Progenitor cell of endocrine pancreas (in vitro differentiated cells): ENCODE measurements at regions not wholly inside any gene's neighbourhood (a gene's known extent, or its start where the extent isn't known, plus 50 kb on each side); places are given as distances from the start of the nearest gene placed in this dataset.

Experiments used
- DNase-seq: peaks from one replicate; pipeline ENCODE4 v3.0.0; 2021; ENCODE audit warnings: low spot score; ENCODE audit not compliant: unreplicated experiment
- H3K27ac Mint-ChIP-seq: 2 replicates; pipeline ENCODE4 v1.8.0; 2021; ENCODE audit warnings: mild to moderate bottlenecking, moderate library complexity, mixed read lengths
- H3K27me3 Mint-ChIP-seq: 2 replicates; pipeline ENCODE4 v1.8.0; 2021; ENCODE audit warnings: mixed read lengths
- H3K36me3 Mint-ChIP-seq: 2 replicates; pipeline ENCODE4 v1.8.0; 2022; ENCODE audit warnings: mixed read lengths; ENCODE audit not compliant: insufficient read depth
- H3K4me1 Mint-ChIP-seq: 2 replicates; pipeline ENCODE4 v1.8.0; 2021; ENCODE audit warnings: low read depth, mixed read lengths
- H3K4me3 Mint-ChIP-seq: 2 replicates; pipeline ENCODE4 v1.8.0; 2021; ENCODE audit warnings: low read depth, mild to moderate bottlenecking, moderate library complexity, mixed read lengths
- H3K9me3 Mint-ChIP-seq: 2 replicates; pipeline ENCODE4 v1.8.0; 2021; ENCODE audit warnings: low read depth, mixed read lengths
- TF ChIP-seq, protein P1 (sequence below): fragments of 200-600 bp; sonication (generic); IDR thresholded peaks from one replicate; pipeline ENCODE4 v1.5.0; 2021; ENCODE audit warnings: antibody characterized with exemption, mild to moderate bottlenecking; ENCODE audit not compliant: unreplicated experiment

DNA sequence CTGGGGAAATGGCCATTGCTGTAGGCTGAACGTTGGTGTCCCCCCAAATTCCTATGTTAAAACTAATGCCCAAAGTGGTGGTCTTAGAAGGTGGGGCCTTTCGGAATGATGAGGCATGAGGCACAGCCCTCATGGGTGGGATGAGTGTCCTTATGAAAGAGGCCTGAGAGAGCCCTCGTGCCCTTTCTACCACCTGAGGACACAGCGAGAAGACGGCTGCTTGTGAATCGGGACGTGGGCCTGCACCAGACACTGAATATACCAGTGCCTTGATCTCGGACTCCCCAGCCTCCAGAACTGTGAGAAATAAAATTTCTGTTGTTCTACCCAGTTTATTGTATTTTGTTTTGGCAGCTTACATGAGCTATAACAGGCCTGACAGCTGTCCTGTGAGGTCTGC lies 162.9 kb upstream of the B3GAT1 start:
- H3K27me3 Mint-ChIP-seq: peaks cover 33% of the 10 kb centered on the region

GRCh38 chr11:134574425-134574824 lies 162.4 kb upstream of the B3GAT1 start:
- Mint-ChIP-seq H3K9me3 (no peaks in the 10 kb centered on the region), H3K27me3 (peaks cover 33% of the 10 kb centered on the region), H3K27ac (no peak overlapping the region), H3K4me3 (no peak overlapping the region), H3K4me1 (no peaks in the 10 kb centered on the region), H3K36me3 (no peaks in the 10 kb centered on the region)
- TF ChIP-seq, protein P1, sequence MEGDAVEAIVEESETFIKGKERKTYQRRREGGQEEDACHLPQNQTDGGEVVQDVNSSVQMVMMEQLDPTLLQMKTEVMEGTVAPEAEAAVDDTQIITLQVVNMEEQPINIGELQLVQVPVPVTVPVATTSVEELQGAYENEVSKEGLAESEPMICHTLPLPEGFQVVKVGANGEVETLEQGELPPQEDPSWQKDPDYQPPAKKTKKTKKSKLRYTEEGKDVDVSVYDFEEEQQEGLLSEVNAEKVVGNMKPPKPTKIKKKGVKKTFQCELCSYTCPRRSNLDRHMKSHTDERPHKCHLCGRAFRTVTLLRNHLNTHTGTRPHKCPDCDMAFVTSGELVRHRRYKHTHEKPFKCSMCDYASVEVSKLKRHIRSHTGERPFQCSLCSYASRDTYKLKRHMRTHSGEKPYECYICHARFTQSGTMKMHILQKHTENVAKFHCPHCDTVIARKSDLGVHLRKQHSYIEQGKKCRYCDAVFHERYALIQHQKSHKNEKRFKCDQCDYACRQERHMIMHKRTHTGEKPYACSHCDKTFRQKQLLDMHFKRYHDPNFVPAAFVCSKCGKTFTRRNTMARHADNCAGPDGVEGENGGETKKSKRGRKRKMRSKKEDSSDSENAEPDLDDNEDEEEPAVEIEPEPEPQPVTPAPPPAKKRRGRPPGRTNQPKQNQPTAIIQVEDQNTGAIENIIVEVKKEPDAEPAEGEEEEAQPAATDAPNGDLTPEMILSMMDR: no peak
- no peak for DNase-seq

More for the DNA sequence above, 162.9 kb upstream of the B3GAT1 start:
- peaks cover 2% of the 10 kb centered on the region for H3K4me1 Mint-ChIP-seq
- H3K36me3 Mint-ChIP-seq: no peaks in the 10 kb centered on the region
- TF ChIP-seq, protein P1: no peak
- no peak overlapping the region for H3K4me3 Mint-ChIP-seq
- H3K27ac Mint-ChIP-seq: no peak overlapping the region
- no peaks in the 10 kb centered on the region for H3K9me3 Mint-ChIP-seq
- DNase-seq: no peak

GRCh38 chr11:134573857-134574256 lies 161.8 kb upstream of the B3GAT1 start:
- H3K27me3 Mint-ChIP-seq: peaks cover 36% of the 10 kb centered on the region
- no peaks in the 10 kb centered on the region for H3K36me3 Mint-ChIP-seq
- no peak overlapping the region for H3K4me3 Mint-ChIP-seq
- TF ChIP-seq, protein P1: no peak
- no peak for DNase-seq
- no peaks in the 10 kb centered on the region for H3K9me3 Mint-ChIP-seq
- no peaks in the 10 kb centered on the region for H3K4me1 Mint-ChIP-seq
- H3K27ac Mint-ChIP-seq: no peak overlapping the region

GRCh38 chr11:134572741-134573675 lies 161.0 kb upstream of the B3GAT1 start:
- Mint-ChIP-seq H3K4me3 (no peak overlapping the region), H3K9me3 (no peaks in the 10 kb centered on the region), H3K36me3 (no peaks in the 10 kb centered on the region), H3K4me1 (no peaks in the 10 kb centered on the region), H3K27me3 (peaks cover 30% of the 10 kb centered on the region), H3K27ac (no peak overlapping the region)
- TF ChIP-seq, protein P1: no peak
- no peak for DNase-seq

DNA sequence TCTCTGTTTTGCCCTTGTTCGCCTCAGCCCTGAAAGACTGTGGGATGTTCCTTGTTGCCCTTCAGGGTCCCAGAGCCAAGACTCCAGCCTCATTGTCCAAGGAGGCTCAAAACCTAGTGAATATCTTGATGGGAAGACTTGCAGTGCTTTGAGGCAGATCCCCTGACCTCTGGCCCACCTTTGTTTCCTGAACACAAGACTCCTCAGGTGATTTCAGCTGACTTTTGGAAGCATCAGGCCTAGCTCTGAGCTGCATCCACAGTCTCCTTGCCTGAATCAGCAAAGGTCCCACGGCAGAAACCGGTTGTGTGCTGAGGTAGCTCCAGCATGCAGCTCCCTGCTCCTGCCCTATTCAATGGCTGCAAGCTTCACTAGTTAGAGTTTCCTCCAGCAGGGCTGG lies 159.3 kb upstream of the B3GAT1 start:
- no peaks in the 10 kb centered on the region for H3K9me3 Mint-ChIP-seq
- no peak overlapping the region for H3K27ac Mint-ChIP-seq
- no peaks in the 10 kb centered on the region for H3K4me1 Mint-ChIP-seq
- H3K27me3 Mint-ChIP-seq: peaks cover 25% of the 10 kb centered on the region
- DNase-seq: no peak
- no peak overlapping the region for H3K4me3 Mint-ChIP-seq
- H3K36me3 Mint-ChIP-seq: no peaks in the 10 kb centered on the region
- TF ChIP-seq, protein P1: no peak
